HG03457 (cell line): ENCODE measurements at regions not wholly inside any gene's neighbourhood (a gene's known extent, or its start where the extent isn't known, plus 50 kb on each side); places are given as distances from the start of the nearest gene placed in this dataset.

ENCODE experiments used
- ATAC-seq: cut with Tn5 transposase; IDR thresholded peaks from one replicate; pipeline ENCODE4 v1.9.1; 2021; ENCODE audit warnings: moderate number of reproducible peaks; ENCODE audit not compliant: unreplicated experiment

- ATAC-seq, result no peak
Measured at GRCh38 chr11:79959318-79959717, 518.5 kb upstream of the TENM4 start.

- no peak for ATAC-seq
Measured at GRCh38 chr11:79957702-79958101, 516.9 kb upstream of the TENM4 start.

- ATAC-seq, result no peak
Measured at GRCh38 chr11:79956061-79956460, 515.2 kb upstream of the TENM4 start.

GRCh38 chr11:79953629-79954028, 512.8 kb upstream of the TENM4 start:
- ATAC-seq, result no peak

- ATAC-seq, result no peak
Measured at GRCh38 chr11:79950741-79951140, 509.9 kb upstream of the TENM4 start.

GRCh38 chr11:79950172-79950571, 509.3 kb upstream of the TENM4 start:
- ATAC-seq, result no peak

GRCh38 chr11:79949574-79949973, 508.7 kb upstream of the TENM4 start:
- ATAC-seq, result no peak

GRCh38 chr11:79942646-79943045, 501.8 kb upstream of the TENM4 start:
- ATAC-seq, result no peak

- no peak for ATAC-seq
Measured at GRCh38 chr11:79942090-79942489, 501.3 kb upstream of the TENM4 start.

- no peak for ATAC-seq
Measured at GRCh38 chr11:79940974-79941735, 500.3 kb upstream of the TENM4 start.

GRCh38 chr11:79940165-79940564, 499.3 kb upstream of the TENM4 start:
- no peak for ATAC-seq

GRCh38 chr11:79939111-79939510, 498.3 kb upstream of the TENM4 start:
- ATAC-seq, result no peak

GRCh38 chr11:79937676-79938334, 497.0 kb upstream of the TENM4 start:
- ATAC-seq, result no peak

- no peak for ATAC-seq
Measured at GRCh38 chr11:79932612-79933011, 491.8 kb upstream of the TENM4 start.

- ATAC-seq, result no peak
Measured at GRCh38 chr11:79931692-79932091, 490.9 kb upstream of the TENM4 start.

- ATAC-seq, result no peak
Measured at GRCh38 chr11:79926707-79927106, 485.9 kb upstream of the TENM4 start.

GRCh38 chr11:79925570-79925969, 484.7 kb upstream of the TENM4 start:
- ATAC-seq, result peak; percentile 100

GRCh38 chr11:79922641-79923040, 481.8 kb upstream of the TENM4 start:
- ATAC-seq, result no peak

- no peak for ATAC-seq
Measured at GRCh38 chr11:79920480-79920879, 479.6 kb upstream of the TENM4 start.

- no peak for ATAC-seq
Measured at GRCh38 chr11:79919350-79919749, 478.5 kb upstream of the TENM4 start.

GRCh38 chr11:79918846-79919245, 478.0 kb upstream of the TENM4 start:
- ATAC-seq, result no peak

GRCh38 chr11:79906164-79906563, 465.3 kb upstream of the TENM4 start:
- no peak for ATAC-seq

- no peak for ATAC-seq
Measured at GRCh38 chr11:79902493-79902892, 461.7 kb upstream of the TENM4 start.
